ENCODE measurements at regions not wholly inside any gene's neighbourhood (a gene's known extent, or its start where the extent isn't known, plus 50 kb on each side); places are given as distances from the start of the nearest gene placed in this dataset.

- TF ChIP-seq PKNOX1 (IDR thresholded peaks at IDR 0.05) (no peak), TOE1 (IDR thresholded peaks at IDR 0.05; ENCODE audit: borderline replicate concordance) (no peak), TOE1 (CRISPR knock-in tag; IDR thresholded peaks at IDR 0.05; ENCODE audit: borderline replicate concordance, low read depth) (no peak), ZNF23 (CRISPR knock-in tag; IDR thresholded peaks at IDR 0.05) (no peak), RAD21 (CRISPR knock-in tag; conservative IDR thresholded peaks at IDR 0.05 in 1 of 2, IDR thresholded peaks at IDR 0.05 in 1 of 2) (no peak), POLR2G (IDR thresholded peaks at IDR 0.05; ENCODE audit: low read depth, low read length) (no peak), CBX5 (IDR thresholded peaks at IDR 0.05; ENCODE audit: borderline replicate concordance, low read depth) (no peak), NR2C2 (CRISPR knock-in tag; IDR thresholded peaks at IDR 0.05) (no peak), NR2C2 (tag; IDR thresholded peaks at IDR 0.05) (no peak), SIN3A (IDR thresholded peaks at IDR 0.05; ENCODE audit: borderline replicate concordance in 2 of 2, control insufficient read depth in 1 of 2, low read depth in 2 of 2, low read length in 2 of 2) (no peak), RERE (CRISPR knock-in tag; IDR thresholded peaks at IDR 0.05; ENCODE audit: borderline replicate concordance) (no peak)
- TF ChIP-seq, protein P1, sequence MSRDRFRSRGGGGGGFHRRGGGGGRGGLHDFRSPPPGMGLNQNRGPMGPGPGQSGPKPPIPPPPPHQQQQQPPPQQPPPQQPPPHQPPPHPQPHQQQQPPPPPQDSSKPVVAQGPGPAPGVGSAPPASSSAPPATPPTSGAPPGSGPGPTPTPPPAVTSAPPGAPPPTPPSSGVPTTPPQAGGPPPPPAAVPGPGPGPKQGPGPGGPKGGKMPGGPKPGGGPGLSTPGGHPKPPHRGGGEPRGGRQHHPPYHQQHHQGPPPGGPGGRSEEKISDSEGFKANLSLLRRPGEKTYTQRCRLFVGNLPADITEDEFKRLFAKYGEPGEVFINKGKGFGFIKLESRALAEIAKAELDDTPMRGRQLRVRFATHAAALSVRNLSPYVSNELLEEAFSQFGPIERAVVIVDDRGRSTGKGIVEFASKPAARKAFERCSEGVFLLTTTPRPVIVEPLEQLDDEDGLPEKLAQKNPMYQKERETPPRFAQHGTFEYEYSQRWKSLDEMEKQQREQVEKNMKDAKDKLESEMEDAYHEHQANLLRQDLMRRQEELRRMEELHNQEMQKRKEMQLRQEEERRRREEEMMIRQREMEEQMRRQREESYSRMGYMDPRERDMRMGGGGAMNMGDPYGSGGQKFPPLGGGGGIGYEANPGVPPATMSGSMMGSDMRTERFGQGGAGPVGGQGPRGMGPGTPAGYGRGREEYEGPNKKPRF (IDR thresholded peaks at IDR 0.05; ENCODE audit: low read depth, low read length) = no peak
- TF ChIP-seq, protein P2, sequence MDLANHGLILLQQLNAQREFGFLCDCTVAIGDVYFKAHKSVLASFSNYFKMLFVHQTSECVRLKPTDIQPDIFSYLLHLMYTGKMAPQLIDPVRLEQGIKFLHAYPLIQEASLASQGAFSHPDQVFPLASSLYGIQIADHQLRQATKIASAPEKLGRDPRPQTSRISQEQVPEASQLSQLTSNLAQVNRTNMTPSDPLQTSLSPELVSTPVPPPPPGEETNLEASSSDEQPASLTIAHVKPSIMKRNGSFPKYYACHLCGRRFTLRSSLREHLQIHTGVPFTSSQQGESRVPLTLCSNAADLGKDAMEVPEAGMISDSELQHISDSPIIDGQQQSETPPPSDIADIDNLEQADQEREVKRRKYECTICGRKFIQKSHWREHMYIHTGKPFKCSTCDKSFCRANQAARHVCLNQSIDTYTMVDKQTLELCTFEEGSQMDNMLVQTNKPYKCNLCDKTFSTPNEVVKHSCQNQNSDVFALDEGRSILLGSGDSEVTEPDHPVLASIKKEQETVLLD (IDR thresholded peaks at IDR 0.05) = no peak
Measured at GRCh38 chr9:29456940-29457339, 1883.7 kb upstream of the C9orf72 start.

Data from K562 (cell line).